Mammary epithelial cell (primary cell): ENCODE measurements at regions not wholly inside any gene's neighbourhood (a gene's known extent, or its start where the extent isn't known, plus 50 kb on each side); places are given as distances from the start of the nearest gene placed in this dataset.

Source experiments
- EZH2 ChIP-seq: IDR thresholded peaks from 2 replicates; pipeline ENCODE4 v1.6.1; 2012; ENCODE audit warnings: low read length, inconsistent platforms, borderline replicate concordance
- TF ChIP-seq, protein P1 (sequence below), 2 donors: IDR thresholded peaks in 1 of 2; conservative IDR thresholded peaks in 1 of 2; 2 replicates each; pipeline ENCODE4 v1.5.1; 2011 to 2012; ENCODE audit warnings: inconsistent platforms in 2 of 2, low read length in 2 of 2, mild to moderate bottlenecking in 2 of 2, control low read depth in 1 of 2, low read depth in 1 of 2; ENCODE audit not compliant: insufficient read depth in 1 of 2; ENCODE audit errors: extremely low read depth in 1 of 2

DNA sequence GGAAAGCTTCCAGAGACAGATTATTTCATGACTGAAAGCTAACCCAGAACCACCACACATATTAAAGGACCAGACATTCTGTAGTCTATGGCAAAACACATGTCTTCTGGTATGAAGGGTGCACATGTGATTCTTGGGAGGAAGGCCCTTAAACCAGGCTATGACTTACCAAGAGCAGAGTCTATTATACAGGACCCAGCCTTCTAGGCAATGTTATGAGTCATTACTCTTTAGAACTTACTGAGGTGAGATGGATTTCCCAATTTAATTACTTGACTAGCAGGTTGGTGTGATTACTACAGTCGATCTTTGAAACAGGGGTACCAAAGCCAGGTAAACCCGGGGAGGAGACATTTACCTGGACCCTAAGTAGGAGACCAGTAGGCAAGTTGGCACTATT is 350.8 kb downstream of the TRIB2 start:
- TF ChIP-seq, protein P1, sequence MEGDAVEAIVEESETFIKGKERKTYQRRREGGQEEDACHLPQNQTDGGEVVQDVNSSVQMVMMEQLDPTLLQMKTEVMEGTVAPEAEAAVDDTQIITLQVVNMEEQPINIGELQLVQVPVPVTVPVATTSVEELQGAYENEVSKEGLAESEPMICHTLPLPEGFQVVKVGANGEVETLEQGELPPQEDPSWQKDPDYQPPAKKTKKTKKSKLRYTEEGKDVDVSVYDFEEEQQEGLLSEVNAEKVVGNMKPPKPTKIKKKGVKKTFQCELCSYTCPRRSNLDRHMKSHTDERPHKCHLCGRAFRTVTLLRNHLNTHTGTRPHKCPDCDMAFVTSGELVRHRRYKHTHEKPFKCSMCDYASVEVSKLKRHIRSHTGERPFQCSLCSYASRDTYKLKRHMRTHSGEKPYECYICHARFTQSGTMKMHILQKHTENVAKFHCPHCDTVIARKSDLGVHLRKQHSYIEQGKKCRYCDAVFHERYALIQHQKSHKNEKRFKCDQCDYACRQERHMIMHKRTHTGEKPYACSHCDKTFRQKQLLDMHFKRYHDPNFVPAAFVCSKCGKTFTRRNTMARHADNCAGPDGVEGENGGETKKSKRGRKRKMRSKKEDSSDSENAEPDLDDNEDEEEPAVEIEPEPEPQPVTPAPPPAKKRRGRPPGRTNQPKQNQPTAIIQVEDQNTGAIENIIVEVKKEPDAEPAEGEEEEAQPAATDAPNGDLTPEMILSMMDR (conservative IDR thresholded peaks at IDR 0.05 in 1 of 2, IDR thresholded peaks at IDR 0.05 in 1 of 2; ENCODE audit: extremely low read depth in 1 of 2, insufficient read depth in 1 of 2, low read depth in 1 of 2, low read length in 2 of 2): no peak
- TF ChIP-seq EZH2: no peak
